CD1c-positive myeloid dendritic cell (primary cell): ENCODE measurements at regions not wholly inside any gene's neighbourhood (a gene's known extent, or its start where the extent isn't known, plus 50 kb on each side); places are given as distances from the start of the nearest gene placed in this dataset.
"Not testable (repeated sequence)": the region's sequence is repeated elsewhere in the genome, so short reads cannot be mapped to it uniquely, and the experiment has no call there.

ENCODE experiments used
- DNase-seq: peaks from one replicate; pipeline ENCODE4 v3.0.0-alpha.2; 2016; ENCODE audit errors: extremely low spot score

DNA sequence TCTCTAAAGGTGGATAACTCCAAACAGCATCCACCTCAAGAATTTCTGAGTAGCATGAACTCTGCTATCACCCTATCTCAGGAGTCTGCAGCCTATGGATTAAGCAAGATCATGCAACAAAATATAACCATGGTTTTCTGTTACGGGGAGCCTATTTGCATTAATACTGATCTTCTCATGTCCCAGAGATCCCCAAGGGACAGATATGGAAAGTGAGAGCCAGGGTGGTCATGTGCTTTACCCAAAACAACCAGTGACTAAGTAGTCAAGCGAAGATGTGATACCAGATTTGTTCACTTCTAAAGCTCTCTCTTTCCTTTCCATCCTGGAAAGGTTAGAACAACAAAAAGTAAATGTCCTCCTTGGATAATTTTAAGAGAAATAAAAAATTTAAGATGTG lies 125.1 kb downstream of the PRRX1 start:
- DNase-seq, result no peak

DNA sequence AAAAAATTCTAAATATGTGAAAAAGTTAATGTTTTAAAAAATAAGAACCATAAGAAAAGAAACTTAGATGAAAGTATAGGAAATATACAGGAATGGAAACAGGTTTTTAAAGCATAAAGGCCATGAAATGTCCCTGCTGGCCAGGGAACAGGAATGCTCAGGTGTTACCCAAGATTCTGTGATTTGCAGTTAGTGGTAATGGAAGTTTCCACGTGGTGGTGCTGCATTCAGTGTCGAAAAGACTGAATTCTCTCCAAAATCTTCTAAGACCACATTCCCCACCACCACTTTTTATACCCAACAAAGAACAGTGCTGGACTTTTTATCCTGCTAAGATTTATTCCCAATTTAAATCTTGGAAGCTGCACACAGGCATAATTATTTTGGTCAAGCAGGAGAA lies 126.2 kb downstream of the PRRX1 start:
- no peak for DNase-seq

DNA sequence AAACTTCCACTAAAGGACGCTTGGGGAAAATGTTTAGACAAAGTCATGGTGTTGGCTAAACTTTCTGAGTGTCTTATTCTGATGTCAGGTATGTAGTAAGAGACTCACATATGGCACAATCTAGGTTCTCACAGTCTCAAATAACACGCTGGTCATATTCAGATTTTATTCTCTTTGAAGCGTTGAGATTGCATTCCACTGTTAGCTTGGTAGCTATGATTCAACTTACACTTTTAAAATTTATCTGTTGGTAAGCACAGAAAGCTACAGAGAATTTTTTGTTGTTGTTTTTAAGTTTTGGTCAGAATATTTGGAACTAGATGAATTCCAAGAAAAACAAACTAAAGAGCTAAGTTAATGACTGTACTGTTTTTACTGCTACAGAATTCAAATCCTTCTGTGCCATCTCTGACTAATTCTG lies 126.7 kb downstream of the PRRX1 start:
- DNase-seq, result no peak

DNA sequence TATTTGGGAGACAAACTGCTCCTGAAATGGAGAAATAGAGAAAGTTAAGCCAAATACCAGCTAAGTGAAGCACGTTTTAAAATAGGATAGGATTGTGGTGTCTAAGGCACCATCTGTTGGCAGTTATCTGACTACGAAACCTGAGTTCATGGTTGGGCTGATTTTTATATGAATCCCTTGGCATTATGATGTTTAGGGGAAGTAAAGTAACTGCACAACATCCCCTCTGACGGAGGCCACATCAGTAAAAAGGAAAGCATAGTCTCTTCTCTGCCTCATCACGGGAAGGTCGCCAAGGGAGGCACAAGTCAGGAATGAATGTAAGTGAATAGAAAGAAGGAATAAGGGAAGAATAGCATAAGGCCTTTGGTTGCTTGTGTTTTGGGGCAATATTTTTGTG lies 128.0 kb downstream of the PRRX1 start:
- no peak for DNase-seq

DNA sequence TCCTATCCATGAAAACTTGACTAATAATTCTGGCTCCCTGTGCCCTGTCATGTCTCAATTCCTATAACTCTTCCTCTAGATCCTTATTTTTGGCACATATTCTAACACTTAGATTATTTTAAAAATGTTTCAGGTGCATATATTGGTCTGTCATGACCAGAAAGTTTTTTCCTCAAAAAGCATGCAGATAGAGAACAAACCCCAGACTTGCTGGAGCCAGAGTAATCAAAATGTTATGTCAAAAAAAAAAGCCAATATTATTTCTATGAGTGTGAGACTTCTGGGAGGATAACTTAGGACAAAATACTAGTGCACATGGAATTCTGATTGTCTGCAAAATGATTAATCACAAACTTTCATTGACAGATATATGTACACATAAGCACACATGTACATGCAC lies 135.1 kb upstream of the MROH9 start:
- no peak for DNase-seq

DNA sequence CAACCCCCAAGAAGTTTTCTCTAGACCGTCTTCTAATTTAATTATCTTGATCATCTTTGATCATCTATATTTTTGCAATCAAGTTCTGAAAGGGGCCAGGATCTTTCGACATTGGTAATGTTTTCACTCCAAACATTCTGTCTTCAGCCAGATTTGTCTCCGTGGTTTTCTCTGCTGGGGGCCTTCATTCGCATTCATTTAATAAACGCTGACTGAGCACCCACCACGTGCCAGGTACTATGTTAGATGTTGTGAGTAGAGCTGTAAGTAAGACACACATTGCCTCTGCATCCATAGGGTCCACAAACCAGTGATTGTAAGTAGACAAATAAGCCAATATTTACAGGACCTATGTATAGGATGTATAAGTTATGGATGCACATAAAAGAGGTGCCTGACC lies 134.5 kb upstream of the MROH9 start:
- no peak for DNase-seq

DNA sequence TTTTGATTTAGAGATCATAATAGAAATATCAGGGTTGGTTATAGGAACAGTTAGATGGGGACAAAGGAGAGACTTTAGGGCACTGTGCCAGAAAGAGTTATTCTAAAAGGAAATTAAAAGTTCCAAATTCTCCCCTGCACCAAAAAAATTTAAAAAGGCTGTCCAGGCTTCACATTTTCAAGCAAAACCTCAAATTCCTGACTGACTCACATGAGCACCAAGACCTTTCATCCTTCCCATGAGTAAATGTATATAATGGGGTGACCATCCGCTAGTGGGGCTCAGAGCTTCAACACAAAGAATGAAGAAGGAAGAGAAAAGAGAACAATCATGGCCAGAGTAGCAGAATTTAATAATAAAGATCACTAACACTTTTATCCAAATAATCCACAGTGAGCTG lies 131.6 kb upstream of the MROH9 start:
- DNase-seq, result no peak

DNA sequence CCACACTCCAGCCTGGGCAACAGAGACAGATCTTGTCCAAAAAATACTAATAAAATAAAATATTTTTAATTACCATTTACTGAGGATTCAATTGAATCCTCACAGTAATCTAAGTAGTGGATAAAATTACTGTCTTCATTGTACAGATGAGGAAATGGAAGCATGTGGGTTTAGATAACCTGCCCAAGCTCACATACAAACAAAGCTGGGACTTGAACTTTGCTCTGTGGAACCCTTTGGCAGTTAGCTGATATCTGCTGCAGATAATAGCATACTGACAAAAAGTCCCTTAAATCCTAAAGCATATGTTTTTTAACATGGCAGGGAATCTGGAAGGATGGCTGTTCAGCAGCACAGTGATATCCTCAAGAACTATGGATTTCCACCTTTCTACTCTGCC lies 130.9 kb upstream of the MROH9 start:
- DNase-seq, result no peak

DNA sequence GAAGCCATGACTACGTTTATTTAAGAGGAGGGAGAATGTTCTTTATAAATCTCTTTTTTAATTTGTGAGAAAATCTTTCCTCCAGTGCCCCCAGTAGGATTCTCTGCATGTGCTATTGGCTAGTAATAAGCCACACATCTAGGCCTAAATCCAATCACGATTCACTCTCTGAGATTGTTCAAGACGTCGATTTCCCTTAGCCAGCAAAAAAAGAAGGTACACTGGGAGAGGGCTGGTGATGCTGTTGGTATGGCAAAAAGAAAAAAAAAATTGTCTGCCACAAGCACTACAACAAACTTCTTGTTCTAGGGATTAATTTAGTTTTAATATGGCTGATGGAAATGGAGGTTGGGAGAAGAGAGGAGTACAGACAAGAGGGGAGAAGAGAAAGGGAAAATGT lies 130.5 kb upstream of the MROH9 start:
- no peak for DNase-seq

DNA sequence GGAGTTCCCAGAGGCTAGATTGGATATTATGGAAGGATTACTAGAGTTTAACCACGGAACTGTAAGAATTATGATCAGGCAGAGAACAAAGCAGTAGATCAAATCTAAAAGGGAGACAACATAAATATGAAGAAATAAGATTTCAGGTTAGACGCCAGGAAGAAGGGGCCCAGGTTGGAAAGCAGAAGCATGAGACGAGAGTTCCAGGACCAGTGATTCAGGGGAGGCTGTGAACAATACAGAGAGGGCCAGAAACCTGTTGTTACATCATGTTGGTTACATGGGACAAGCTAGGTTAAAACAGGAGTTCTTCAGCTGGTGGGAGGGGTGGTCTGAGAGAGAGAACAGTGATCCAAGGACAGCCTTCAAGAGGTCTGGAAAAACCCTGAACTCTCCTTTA lies 128.4 kb upstream of the MROH9 start:
- no peak for DNase-seq

DNA sequence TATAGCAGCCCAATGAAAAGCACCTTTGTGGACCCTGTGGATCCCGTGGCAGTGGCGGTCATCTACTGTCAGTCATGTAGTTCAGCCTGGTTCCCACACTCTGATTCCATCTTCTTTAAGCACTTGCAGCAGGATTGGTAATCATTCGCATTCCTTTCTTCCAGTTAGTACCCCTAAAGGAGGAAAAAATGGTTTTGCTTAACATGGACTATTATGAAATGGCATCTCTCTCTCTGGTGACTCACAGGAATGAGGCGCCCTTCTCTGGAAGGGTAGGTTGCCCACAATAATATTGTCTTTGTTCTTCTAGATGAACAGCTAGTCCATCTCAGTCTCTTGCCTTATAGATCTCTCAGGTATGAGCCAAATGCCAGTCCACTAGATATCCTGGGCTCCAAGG lies 127.9 kb upstream of the MROH9 start:
- DNase-seq, result no peak

DNA sequence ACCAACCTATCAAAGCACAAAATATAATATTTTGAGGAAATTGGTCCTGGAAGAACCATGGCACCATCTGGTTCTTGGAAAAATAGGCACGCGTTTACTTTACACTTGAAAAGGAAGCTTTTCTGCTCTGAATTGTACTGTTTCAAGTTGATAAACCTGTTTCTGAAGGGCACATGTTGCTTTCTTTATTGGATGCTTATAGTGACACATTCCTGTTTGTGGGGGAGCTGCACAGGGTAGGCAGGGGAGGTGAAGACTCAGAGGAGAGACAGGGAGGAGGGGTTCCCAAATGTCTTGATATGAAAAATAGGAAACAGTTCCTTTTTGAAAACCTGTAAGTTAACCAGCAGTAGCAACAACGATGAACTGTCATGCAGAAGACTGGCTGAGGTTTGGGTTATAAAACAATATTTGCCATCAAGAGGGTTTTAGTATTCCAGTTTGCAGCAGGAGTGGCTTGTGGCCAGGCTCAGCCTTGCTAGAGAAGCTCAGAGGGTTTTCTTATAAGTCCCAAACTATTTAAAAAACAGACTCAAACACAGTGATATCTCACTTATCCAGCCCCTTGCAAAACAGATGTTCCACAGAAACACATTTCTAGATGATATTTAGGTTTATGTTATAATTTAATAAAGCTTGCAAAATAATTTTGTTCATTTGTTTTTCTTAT lies 127.0 kb upstream of the MROH9 start:
- no peak for DNase-seq

DNA sequence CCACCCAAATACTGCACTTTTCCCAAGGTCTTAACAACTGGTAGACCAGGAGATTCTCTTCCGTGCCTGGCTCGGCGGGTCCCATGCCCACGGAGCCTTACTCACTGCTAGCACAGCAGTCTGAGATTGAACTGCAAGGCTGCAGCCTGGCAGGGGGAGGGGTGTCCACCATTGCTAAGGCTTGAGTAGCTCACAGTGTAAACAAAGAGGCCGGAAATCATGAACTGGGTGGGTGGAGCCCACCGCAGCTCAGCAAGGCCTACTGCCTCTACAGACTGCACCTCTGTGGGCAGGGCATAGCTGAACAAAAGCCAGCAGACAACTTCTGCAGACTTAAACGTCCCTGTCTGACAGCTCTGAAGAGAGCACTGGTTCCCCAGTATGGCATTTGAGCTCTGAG lies 124.3 kb upstream of the MROH9 start:
- not testable (repeated sequence) for DNase-seq

DNA sequence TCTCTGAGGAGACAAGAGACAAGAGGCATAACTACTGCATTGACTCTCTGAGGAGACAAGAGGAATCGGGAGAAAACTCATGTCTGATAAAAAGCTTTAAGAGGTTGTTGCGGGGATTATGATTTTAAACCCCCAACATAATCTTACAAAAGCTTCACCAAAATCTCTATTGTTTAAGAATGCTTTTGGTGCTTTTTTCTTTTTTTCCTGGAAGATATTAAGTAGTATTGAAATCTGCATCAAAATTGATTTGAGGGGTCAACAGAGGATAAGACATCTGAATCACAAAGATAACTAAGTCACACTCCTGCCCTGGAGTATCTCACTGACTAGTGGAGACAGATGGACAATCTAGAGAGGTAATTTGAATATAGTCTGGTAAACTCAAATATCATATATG lies 115.6 kb upstream of the MROH9 start:
- no peak for DNase-seq

DNA sequence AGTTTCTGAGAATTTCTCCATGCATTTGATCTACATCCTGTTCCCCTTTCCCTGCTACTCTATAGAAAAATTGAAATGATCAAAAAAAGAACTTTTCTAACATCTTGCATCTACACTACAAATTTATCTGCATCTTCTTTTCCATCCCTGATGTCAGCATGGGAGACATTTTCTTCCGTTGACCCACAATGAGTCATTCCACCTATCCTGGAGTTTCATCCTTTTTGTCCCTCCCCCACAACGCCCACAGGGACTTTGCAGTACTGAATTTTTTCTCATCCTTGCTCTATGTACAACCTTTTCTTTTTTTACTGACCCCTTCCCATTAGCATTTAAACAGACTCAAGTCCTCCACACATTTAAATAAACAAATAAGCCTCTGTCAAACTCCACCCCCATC lies 112.2 kb upstream of the MROH9 start:
- no peak for DNase-seq

DNA sequence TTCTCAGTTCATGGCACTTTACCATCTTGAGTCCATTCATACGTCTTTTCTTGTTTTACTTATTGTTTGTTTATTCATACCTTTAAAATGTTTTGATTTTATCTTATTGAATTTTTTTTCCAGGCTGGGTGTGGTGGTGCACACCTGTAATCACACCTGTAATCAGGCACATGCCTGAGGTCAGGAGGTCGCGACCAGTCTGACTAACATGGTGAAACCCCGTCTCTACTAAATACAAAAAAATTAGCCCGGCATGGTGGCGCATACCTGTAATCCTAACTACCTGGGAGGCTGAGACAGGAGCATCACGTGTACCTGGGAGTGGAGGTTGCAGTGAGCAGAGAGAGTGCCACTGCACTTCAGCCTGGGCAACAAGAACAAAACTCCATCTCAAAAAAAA lies 104.1 kb upstream of the MROH9 start:
- no peak for DNase-seq

DNA sequence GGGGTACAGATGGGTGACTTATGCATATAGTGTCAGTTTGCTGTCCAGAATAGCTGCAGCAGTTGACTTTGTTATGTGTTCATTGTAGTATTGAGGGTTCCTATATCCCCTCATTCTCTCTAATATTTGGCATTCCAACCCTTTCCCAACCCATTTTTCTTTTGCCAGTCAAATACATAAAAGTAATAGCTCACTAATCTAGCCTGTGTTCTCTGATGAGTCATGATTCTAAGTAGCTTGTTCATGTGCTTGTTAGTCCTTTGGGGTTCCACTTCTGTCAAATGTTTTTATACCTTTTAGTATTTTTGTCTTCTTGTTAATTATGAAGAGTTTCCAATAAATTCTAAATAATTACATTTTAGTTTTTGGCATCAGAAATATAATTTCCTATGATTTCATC lies 99.2 kb upstream of the MROH9 start:
- DNase-seq, result no peak

DNA sequence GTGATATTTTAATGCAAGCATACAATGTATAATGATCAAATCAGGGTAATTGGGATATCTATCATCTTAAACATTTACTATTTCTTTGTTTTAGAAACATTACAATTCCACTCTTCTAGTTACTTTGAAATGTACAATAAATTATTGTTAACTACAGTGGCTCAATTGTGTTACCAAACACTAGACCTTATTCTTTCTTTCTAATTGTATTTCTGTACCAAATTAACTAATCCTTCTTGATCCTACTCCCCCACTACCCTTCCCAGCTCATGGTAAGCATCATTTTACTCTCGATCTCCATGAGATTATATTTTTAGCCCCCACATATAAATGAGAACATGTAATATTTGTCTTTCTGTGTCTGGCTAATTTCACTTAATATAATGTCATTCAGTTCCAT lies 95.0 kb upstream of the MROH9 start:
- no peak for DNase-seq

DNA sequence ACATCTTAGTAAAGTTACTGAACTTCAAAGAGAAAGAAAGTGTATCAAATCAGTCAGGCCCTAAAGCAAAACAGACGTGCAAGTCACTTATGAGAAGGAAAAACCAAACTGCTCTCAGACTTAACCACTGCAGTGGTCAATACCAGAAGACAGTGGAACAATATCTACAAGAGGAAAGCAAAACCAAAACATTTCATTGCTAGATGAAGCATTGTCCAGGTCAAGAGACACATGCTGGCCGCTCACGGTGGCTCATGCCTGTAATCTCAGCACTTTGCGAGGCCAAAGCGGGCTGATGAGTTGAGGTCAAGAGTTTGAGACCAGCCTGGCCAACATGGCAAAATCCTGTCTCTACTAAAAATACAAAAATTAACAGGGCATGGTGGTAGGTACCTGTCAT lies 82.0 kb upstream of the MROH9 start:
- DNase-seq, result no peak

DNA sequence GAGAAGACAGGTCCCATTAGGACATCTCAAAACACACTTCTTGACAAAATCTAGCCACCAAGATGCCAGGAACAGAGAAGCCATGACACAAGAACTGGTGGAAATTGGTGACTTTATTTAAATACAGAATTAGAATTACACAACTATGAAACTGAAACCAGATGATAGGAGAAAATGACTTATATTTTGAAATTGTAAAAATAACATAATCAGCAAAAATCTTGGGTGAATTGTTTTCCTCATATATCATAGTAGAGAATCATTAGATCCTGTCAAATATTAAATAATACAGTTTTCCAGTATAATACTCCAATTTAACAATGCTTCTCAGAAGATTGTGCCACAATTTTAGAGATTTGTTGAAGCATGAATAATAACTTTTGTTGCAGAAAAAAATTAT lies 81.5 kb upstream of the MROH9 start:
- no peak for DNase-seq

DNA sequence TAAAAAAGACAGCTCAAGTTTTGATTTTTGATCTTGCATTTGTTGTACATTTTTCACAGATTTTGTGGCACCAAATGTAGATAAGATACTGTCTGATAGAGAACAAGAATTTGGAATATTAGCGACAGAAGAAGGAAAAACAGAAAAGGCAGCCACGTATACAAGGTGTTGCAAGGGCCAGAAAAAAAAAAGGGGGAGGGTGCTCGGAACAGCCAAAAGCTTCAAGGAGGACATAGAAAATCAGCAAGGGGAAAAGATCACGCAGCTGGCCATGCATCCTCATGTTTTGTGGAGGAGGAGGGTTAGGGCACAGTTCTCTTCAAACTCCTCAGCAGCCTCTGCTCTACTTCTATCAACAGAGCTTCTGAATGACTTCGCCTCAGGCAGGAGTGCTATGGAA lies 80.7 kb upstream of the MROH9 start:
- no peak for DNase-seq

DNA sequence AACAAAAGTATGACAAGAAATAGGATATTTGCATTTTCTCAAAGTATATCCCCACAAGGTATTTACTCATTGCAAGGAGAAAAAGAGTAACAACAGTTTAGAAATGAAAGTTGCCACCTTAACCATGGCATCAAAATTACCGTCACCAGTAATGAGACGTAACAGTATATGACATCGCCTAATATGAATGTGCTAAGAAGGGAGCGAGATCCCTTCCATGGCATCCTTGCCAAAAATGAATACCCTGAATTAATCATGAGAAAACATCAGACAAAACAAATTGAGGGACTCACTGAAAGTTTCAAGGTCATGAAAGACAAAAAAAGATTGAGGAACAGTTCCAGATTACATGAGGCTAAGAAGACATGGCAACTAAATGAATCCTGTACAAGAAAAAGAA lies 78.9 kb upstream of the MROH9 start:
- DNase-seq, result no peak

DNA sequence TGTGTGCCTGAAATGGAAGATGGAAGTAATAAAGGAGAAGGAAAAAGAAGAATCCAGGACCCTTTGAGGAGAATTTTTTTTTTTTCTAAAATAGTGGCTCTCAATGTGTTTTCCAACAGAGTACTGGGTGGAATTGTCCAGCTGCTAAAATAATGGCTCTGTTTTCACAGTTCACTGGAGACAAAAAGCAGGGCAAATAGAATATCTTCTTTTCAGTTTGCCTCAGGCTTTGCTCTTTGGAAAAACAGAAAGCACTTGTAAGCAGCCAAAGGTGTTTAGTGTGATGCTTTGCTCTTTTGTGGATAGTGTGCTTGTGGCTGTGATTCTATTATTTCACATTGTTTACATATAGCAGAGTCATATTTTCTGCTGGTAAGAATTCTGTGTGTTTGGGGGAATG lies 77.4 kb upstream of the MROH9 start:
- DNase-seq, result no peak

DNA sequence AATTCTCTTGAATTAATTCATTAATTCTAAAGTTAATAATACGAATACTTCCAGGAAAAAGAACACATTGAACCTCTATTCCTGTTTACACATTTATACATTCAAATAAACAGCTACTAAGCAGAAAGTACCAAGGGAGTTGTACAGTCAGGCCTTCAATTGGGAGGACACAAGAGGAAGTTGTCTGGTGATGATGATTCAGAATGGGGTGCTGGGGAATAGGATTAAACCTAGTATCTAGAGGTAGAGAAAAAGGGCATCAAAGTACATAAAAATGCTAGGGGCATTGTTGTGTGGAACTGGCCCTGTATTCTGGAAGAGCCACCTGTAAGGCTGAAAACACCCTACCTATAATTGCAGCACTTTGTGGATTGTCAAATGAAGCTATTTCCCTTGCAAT lies 71.7 kb upstream of the MROH9 start:
- no peak for DNase-seq

DNA sequence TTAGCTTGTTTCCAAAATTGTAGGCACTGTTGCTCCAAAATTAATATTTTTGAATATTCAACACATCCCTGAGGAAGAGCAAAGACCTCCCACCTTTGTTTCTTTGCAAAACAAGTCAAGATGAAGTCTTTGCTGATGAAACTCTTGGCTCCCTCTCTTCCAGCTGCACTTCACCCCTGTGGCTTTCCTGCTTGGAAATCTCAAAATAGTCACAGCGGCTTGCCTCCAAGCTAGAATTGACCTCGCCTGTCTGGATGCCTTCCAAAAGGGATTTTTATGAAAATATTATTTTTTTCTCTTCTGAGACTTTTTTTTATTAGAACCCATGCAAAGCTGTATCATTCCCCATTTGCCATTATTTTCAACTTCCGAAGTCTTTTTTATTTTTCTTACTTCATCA lies 71.1 kb upstream of the MROH9 start:
- DNase-seq, result no peak
